ENCODE measurements at regions not wholly inside any gene's neighbourhood (a gene's known extent, or its start where the extent isn't known, plus 50 kb on each side); places are given as distances from the start of the nearest gene placed in this dataset.
"Not testable (repeated sequence)": the region's sequence is repeated elsewhere in the genome, so short reads cannot be mapped to it uniquely, and the experiment has no call there.

DNA sequence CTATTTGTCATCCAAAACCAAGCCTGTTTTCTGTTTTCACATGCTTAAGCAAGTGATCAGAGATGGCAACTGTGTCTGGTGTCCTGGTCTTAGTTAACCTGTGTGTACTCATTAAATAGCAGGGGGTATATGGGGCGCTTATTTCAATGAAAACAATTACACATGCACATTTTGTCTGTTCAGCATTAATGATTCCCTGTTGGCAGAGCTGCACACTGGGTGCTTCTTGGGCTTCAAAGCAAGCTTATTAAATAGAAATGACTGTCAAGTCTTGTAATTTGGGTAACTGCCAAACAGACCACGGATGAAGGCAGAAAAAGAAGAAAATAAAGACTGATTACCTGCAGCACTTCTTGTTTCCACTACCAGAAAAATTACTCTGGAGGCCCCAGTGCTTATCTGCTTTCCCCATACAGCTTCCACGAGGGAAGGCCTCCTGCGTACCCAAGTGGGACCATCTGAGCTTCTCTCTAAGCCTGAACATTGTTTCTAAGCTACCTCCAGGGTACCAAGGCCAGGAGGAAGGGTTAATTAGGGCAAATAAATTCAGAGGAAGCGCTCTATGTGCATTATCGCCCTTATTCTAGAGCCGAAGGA is 107.2 kb upstream of the TBL1X start:
- DNase-seq (ENCODE audit: low spot score): no peak
- intact Hi-C loops (cut with DNase I): no loop called here

DNA sequence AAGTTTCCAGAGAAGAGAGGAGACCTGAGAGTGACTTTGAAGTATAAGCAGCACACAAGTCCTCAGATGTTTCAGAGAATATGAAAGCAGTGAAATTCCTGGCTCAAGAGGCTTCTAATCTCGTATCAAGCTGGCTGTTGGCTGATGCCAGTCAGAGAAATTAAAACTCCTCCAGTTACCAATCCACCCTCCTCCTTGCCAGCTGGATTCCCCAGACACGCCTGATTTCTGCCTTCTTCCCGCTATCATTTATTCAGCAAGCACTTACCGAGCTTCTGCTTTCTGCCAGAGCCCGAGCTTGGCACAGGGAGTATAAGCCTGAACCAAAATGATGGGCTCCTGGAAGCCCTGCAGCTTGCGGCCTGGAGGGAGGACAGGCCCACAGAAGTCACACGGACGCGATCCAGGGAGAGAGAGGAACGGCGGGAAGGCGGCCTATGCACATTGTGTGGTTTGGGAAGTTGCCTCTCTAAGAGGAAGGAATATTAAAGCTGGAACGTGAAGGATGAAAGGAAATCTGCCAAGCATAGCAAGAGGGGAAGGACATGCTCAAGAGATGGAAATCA is 102.4 kb upstream of the TBL1X start:
- intact Hi-C loops (cut with DNase I): no loop called here

DNA sequence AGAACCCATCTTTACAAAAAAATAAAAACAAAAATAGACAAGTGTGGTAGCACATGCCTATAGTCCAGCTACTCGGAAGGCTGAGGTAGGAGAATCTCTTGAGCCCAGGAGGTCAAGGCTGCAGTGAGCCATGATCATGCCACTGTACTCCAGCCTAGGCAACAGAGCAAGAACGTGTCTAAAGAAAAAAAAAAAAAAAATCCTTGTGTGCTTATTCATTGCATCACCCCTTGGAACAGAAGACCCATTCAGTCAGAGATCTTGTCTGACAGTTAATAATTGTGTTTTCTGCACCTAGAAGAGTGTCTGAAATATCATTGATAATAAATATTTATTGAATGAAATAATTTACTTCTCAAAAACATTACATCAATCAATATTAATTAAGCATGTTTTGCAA is 97.4 kb upstream of the TBL1X start:
- no peak for DNase-seq (ENCODE audit: low spot score)
- intact Hi-C loops (cut with DNase I): no loop called here

More for the DNA sequence above, 102.4 kb upstream of the TBL1X start:
- no peak for DNase-seq (ENCODE audit: low spot score)

DNA sequence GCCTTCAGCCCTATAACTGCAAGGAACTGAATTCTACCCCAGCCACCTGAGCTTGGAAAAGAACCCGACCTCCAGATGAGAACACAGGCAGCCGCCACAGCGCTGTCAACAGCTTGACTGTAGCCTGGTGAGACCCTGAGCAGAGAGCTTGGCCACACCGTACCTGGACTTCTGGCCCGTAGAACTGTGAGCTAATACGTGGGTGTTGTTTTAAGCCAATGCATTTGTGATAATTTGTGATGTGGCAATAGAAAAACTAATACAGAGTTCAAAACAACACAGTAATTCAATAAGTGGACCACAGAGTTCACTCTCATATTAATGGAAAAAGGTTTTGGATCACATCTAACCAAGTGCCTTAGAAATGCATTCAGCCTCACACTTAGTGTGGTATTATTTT is 96.6 kb upstream of the TBL1X start:
- DNase-seq (ENCODE audit: low spot score): no peak
- intact Hi-C loops (cut with DNase I): no loop called here

GRCh38 chrX:9369802-9370291 is 95.0 kb upstream of the TBL1X start:
- peak; percentile 41 for DNase-seq (ENCODE audit: low spot score)
- intact Hi-C loops (cut with DNase I): no loop called here

DNA sequence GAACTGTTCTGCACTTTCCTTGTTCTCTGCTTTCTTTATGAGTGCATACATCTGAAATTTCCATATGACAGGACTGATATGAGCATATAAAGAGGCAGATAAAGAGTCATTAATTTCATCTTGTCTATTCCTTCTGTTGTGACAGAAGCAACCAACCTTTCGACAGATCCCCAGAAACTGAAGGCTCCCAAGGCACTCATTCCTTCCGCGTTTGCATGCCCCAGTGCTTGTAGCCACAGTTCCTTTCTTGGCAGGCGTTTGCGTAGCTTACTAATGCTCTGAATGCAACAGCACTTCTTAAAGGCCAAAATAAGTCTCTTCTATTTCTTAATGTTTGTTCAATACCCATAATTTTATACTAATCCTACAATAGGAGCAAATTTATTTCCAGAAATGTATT is 94.0 kb upstream of the TBL1X start:
- intact Hi-C loops (cut with DNase I): no loop called here
- DNase-seq (ENCODE audit: low spot score): no peak

DNA sequence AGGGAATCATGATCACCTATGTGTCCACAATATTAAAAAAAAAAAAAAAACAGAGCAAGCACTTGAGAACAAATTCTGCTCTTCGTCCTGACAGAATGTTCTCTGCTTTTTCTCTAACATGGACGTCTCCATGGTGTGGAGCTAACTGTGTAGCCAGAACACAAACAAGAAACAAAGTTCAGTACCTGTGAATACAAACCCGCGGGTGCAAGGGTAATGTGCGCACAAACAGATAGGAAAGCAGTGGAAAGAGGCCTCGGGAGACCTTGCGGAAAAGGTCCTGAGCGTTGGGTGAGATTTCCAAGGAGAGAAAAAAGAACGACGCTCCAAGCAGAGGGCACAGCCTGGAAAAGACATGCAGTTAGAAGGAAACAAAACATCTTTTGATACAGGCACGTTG is 92.0 kb upstream of the TBL1X start:
- intact Hi-C loops (cut with DNase I): no loop called here
- no peak for DNase-seq (ENCODE audit: low spot score)

GRCh38 chrX:9373789-9374188 is 91.1 kb upstream of the TBL1X start:
- intact Hi-C loops (cut with DNase I): no loop called here
- no peak for DNase-seq (ENCODE audit: low spot score)

DNA sequence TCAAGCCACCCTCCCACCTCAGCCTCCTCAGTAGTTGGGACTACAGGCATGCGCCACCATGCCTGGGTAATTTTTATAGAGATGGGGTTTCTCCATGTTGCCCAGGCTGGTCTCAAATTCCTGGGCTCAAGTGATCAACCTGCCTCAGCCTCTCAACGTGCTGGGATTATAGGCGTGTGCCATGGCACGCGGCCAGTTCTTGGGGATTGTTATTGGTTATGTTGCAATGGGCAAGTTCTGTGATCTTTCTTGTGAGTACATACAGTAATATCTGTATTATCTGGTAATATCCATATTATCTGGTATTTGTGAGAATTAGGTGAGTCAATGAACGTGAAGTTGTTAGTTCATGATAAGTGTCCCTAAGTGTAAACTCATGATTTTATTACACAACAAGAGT is 90.3 kb upstream of the TBL1X start:
- no peak for DNase-seq (ENCODE audit: low spot score)
- intact Hi-C loops (cut with DNase I): no loop called here

GRCh38 chrX:9376111-9376510 is 88.7 kb upstream of the TBL1X start:
- DNase-seq (ENCODE audit: low spot score): no peak

GRCh38 chrX:9377216-9377615 is 87.6 kb upstream of the TBL1X start:
- intact Hi-C loops (cut with DNase I); DNase-seq (ENCODE audit: low spot score): not testable (repeated sequence)

More at GRCh38 chrX:9376111-9376510, 88.7 kb upstream of the TBL1X start:
- intact Hi-C loops (cut with DNase I): no loop called here

- intact Hi-C loops (cut with DNase I): no loop called here
- DNase-seq (ENCODE audit: low spot score): no peak
Observed at GRCh38 chrX:9378980-9379696, 85.7 kb upstream of the TBL1X start.

DNA sequence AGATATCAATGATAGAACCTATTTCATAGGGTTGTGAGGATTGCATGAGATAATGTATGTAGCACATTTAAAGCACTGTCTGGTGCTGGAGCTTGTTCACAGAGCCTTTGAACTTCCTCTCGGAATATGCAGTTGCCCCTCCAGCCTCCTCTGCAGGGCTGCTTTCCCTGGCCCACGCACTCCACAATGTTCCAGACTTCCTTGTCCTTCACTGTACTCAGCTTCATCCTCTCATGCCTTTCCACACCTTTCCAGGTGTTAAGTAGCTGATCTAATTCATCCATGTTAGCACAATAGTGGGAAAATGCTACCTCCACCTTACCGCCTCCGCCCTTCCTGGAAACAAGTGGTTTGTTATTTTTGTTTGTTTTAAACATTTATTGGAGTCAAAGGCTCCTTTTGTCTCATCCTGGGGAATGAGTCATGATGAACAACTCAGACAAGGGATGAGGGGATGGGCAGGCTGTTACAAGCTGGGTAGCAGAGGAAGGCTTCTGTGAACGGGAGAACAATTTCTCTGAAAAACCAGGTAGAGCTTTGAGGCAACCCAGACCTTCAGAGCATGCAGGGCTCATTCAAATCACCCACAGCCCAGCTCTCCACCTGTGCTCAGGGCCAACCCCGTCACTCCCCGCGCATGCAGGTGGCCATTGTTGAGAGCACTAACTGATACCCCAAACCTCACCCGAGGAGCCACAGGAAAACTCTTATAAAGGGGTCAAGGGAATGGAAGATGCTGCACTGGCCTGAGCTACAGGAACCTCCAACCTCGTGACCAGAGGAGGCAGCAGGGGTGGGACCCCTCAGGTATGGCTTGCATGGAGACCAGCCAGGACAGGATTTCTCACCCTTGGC is 84.9 kb upstream of the TBL1X start:
- DNase-seq (ENCODE audit: low spot score): no peak
- intact Hi-C loops (cut with DNase I): no loop called here

- intact Hi-C loops (cut with DNase I): no loop called here
- DNase-seq (ENCODE audit: low spot score): no peak
Observed at GRCh38 chrX:9383655-9384054, 81.2 kb upstream of the TBL1X start.

GRCh38 chrX:9388450-9388849 is 76.4 kb upstream of the TBL1X start:
- intact Hi-C loops (cut with DNase I): no loop called here
- no peak for DNase-seq (ENCODE audit: low spot score)

DNA sequence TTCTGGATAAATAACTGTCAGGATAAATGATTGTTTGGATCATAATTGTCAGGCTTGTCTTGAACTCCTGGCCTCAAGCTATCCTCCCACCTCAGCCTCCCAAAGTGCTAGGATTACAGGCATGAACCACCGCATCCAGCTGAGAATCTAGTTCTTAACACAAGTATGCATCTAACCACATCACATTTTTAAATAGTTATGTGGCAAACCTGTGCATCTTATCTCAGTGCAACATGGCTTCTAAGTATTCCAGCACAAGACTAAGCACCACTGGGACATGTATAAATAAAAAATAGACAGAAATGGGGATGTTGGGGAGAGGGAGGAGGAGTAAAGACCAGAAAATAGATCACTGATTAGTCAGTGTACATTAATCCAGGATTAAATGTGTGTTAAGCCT is 74.7 kb upstream of the TBL1X start:
- intact Hi-C loops (cut with DNase I): no loop called here
- DNase-seq (ENCODE audit: low spot score): no peak

GRCh38 chrX:9390693-9391368 is 74.0 kb upstream of the TBL1X start:
- no peak for DNase-seq (ENCODE audit: low spot score)
- intact Hi-C loops (cut with DNase I): no loop called here

DNA sequence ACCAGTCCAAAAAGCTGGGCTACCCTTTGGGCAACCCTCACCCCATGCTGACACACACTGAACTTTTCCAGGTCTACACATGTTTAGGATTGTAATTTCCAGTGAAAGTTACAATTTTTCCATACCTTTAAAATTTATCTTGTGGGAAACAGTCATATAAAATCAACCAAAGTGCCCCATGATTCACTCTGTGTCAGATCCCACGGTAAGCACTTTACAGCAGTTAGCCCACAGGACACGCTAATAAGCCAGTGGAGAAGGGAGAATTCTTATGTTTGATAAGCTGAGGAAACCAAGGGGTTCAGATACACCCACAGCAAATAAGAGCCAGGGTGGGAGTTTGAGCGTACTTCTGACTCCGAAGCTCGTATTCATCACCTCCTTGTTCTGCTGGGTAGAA is 72.4 kb upstream of the TBL1X start:
- DNase-seq (ENCODE audit: low spot score): no peak
- intact Hi-C loops (cut with DNase I): no loop called here

- intact Hi-C loops (cut with DNase I): no loop called here
- DNase-seq (ENCODE audit: low spot score): no peak
Observed at GRCh38 chrX:9393571-9393970, 71.3 kb upstream of the TBL1X start.

DNA sequence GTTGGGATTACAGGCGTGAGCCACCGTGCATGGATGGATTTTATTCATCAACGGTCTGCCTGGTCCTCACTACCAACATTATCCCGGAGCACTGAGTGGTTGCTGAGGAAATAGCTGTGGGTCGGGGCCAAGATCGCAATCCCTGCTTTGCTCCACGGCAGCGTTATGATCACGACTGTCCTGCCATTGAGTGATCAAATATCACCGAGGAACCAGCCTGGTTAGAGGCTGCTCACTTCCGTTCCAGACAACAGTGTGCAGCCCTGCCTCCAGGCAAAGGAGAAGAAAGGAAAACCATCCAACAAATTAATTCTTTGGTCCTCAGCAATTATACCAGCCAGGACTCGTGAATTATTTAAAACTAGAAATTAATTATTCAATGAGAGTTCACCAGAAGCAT is 70.6 kb upstream of the TBL1X start:
- intact Hi-C loops (cut with DNase I): no loop called here
- no peak for DNase-seq (ENCODE audit: low spot score)

All from cardiac septum (tissue), 1 donor.